ENCODE measurements at regions not wholly inside any gene's neighbourhood (a gene's known extent, or its start where the extent isn't known, plus 50 kb on each side); places are given as distances from the start of the nearest gene placed in this dataset.

DNA sequence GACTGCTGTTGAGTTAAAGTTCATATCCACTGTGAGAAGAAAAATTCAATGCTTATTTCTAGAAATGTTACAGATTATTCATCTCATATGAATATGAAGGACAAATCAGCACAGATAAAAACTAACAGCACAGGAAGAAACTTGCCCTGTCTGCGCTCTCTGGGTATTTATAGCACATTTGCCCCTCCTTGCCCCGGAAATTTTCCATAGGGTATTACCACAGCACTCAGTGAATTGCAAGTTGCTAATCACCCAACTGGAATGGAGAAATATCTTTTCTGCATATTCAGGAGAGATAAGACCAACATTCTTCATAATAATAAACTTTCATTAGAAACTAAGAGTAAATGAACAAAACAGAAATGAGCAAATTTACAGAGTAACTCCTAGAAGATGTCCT is 318.0 kb upstream of the KLF12 start:
- DNase-seq: no peak

DNA sequence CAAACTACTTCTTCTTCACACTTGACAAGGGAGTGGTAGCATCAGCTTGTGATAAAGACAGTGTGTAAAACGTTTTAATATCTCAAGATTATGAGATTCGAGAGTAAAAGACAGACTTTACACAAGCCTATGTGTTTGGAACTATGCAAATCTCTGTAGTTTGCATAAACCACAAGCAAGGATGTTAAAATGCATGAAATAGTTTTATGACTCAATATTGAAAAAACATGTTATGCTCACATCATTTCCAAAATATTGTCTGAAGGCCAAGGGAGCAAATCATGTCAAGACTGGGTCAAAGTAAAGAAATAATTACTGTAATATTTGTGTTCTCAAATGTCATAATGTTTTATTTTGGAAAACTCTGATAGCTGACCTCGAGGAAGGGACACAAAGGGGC is 316.8 kb upstream of the KLF12 start:
- DNase-seq: no peak

- DNase-seq: no peak
Observed at GRCh38 chr13:74450525-74450845, 316.3 kb upstream of the KLF12 start.

- DNase-seq: no peak
Observed at GRCh38 chr13:74449811-74450524, 315.8 kb upstream of the KLF12 start.

DNA sequence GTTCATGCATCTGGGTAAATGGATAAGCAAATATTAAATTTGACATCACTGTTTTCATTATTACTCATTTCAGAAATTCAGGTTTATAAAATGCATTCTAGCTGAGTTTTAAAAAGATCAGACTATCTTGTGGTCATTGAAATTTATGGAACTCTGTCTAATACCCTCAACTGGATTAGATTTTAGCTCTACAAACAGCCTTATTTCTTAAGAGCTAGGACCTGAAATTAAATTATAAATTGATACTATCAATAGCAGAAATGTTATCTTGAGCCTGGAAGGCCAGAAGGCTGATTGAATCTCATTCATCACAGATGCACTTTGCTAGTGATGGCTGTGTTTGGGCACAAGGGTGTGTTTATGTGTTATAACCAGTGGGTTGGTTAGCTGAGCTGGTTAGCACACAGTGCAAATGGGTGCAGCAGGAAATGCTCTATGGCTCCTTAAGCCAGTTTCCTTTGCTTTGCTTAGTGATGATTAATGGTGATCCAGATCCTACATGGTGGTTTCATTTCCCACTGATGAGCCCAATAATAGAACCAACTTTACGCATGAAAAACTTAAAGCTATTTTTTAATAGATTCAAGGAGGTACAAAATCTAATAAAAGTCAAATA is 310.8 kb upstream of the KLF12 start:
- no peak for DNase-seq

DNA sequence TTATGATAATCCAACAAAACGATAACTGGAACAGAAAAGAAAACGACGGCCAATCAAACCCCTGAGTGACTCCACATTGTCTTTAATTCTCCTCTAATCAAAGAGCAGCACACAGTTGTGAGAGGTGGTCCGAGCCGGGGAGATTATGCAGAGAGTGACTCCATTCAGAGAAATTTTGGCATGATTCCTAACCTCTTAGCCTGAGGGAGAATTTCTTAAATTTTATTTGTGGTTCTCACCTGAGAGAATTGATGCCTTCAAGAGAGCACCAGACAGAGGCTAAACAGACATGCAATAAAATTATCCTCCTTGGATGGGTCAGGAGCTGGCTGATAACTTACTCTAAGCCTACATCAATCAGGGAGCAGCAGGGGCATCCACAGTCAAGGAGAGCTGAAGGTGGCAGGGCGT is 310.0 kb upstream of the KLF12 start:
- no peak for DNase-seq

DNA sequence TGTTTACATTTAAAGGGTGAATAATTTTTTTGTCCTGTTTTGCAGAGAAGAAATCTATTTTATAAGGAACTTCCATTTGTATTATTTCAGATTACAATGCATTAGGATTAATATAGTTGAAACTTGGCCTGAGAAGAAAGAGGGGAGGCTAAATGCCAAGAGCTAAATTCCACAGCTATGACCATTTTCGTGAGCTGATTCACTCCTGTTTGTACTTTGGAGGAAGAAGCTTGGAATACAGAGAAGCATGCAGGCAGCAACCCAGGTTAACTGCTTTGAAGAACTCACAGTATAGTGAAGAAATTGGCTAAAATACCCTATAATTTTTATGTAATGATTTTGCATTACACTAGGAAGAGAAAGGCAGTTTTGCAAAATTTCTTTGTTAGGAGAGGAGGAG is 309.4 kb upstream of the KLF12 start:
- DNase-seq: no peak

DNA sequence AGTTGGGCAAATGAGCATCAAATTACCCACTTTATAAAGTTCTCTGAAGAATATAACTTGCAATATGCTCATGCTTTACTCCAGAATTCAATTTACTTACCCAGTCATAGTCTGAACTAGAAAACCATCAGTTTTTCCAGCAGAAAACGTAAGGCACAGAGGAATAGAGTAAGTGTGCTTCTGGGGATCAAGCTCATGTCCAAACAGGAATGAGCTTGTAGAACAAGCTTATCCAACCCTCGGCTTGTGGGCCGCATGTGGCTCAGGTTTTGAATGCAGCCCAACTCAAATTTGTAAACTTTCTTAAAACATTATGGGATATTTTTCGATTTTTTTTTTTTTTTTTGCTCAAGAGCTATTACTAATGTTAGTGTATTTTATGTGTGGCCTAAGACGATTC is 308.5 kb upstream of the KLF12 start:
- no peak for DNase-seq

GRCh38 chr13:74438901-74439300 is 304.7 kb upstream of the KLF12 start:
- no peak for DNase-seq

- DNase-seq: no peak
Observed at GRCh38 chr13:74434782-74435181, 300.6 kb upstream of the KLF12 start.

- DNase-seq: no peak
Observed at GRCh38 chr13:74424455-74424854, 290.3 kb upstream of the KLF12 start.

- no peak for DNase-seq
Observed at GRCh38 chr13:74423434-74423833, 289.2 kb upstream of the KLF12 start.

GRCh38 chr13:74414458-74414857 is 280.3 kb upstream of the KLF12 start:
- no peak for DNase-seq

GRCh38 chr13:74413482-74413881 is 279.3 kb upstream of the KLF12 start:
- no peak for DNase-seq

- no peak for DNase-seq
Observed at GRCh38 chr13:74409551-74409950, 275.3 kb upstream of the KLF12 start.

- no peak for DNase-seq
Observed at GRCh38 chr13:74406420-74406819, 272.2 kb upstream of the KLF12 start.

DNA sequence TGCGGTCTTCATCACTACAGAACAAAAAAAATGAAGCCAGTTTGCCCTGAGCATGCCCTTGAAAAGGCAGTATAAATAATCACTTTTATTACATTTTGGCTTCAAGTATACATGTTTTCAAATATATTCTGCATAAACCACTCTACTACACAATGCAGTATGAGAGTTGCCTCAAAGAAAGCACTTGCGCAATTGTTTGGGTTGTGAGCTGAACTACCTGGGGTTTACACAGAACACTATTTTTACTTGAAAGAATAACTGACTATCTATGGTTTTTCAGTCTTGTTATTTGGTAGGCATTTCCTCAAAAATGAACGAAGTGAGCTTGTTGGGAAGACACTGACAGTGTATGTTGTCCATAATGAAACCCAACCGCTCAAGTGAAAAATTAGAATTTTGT is 264.4 kb upstream of the KLF12 start:
- DNase-seq: no peak

- DNase-seq: no peak
Observed at GRCh38 chr13:74389056-74389455, 254.9 kb upstream of the KLF12 start.

GRCh38 chr13:74388626-74389025 is 254.4 kb upstream of the KLF12 start:
- DNase-seq: no peak

DNA sequence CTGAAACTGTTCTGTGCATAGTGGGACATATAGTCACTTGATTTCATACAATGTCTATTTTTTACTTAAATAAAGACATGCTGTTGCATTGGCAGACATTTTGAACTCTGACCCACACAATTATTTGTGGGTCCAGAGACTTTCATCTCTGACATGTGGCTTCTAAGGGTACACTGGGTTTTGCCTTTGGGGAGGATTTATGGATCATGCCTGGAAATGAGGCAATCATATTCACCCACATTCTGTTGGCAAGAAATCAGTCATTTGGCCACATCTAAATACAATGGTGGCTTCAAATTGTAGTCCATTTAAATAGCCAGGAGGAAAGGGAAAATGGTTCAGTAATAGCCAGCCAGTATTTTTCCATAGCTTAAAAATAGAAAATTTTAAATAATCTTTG is 238.3 kb upstream of the KLF12 start:
- no peak for DNase-seq

DNA sequence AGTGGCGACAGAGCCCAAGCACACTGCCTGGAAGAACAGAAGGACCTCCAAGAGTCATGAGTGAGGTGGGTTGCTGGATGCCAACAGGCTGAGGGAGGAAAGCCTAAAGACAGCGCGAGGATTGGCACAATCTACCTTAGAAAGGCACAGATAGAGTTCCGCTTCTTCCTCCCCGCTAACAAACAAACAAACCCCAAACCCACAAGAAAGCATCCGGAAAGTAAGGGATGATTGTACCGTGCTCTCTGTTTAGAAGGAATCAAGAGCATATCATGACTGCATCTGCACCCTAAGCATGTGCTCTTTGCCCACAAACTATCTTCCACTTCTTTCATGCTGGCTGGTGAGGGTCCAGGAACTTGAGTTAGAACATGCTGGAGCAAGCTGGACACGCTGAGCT is 233.0 kb upstream of the KLF12 start:
- DNase-seq: no peak

- DNase-seq: no peak
Observed at GRCh38 chr13:74361274-74361673, 227.1 kb upstream of the KLF12 start.

- DNase-seq: no peak
Observed at GRCh38 chr13:74346960-74347359, 212.8 kb upstream of the KLF12 start.

- DNase-seq: no peak
Observed at GRCh38 chr13:74338341-74338740, 204.1 kb upstream of the KLF12 start.

- no peak for DNase-seq
Observed at GRCh38 chr13:74336546-74336945, 202.3 kb upstream of the KLF12 start.

Measured in NCI-H748 treated with DMSO at 0.1 percent for 48 hours (cell line).